GM19043 (cell line): ENCODE measurements at regions not wholly inside any gene's neighbourhood (a gene's known extent, or its start where the extent isn't known, plus 50 kb on each side); places are given as distances from the start of the nearest gene placed in this dataset.
A peak's percentile ranks its signal among the peaks of the same experiment; 100 is the strongest.

Source experiments
- ATAC-seq: cut with Tn5 transposase; IDR thresholded peaks from one replicate; pipeline ENCODE4 v1.9.1; 2021; ENCODE audit warnings: low read depth; ENCODE audit not compliant: unreplicated experiment

GRCh38 chr21:17987382-17988101 lies 168.4 kb upstream of the C21orf91 start:
- no peak for ATAC-seq

- no peak for ATAC-seq
Observed at GRCh38 chr21:17981060-17981740, 162.0 kb upstream of the C21orf91 start.

GRCh38 chr21:17979763-17980162 lies 160.6 kb upstream of the C21orf91 start:
- ATAC-seq, result no peak

- ATAC-seq, result no peak
Observed at GRCh38 chr21:17978895-17979294, 159.7 kb upstream of the C21orf91 start.

- no peak for ATAC-seq
Observed at GRCh38 chr21:17976691-17977090, 157.5 kb upstream of the C21orf91 start.

- ATAC-seq, result no peak
Observed at GRCh38 chr21:17976139-17976538, 157.0 kb upstream of the C21orf91 start.

- no peak for ATAC-seq
Observed at GRCh38 chr21:17967319-17967718, 148.2 kb upstream of the C21orf91 start.

GRCh38 chr21:17964716-17965115 lies 145.6 kb upstream of the C21orf91 start:
- no peak for ATAC-seq

GRCh38 chr21:17964199-17964598 lies 145.0 kb upstream of the C21orf91 start:
- no peak for ATAC-seq

GRCh38 chr21:17950591-17950990 lies 131.4 kb upstream of the C21orf91 start:
- ATAC-seq, result no peak

GRCh38 chr21:17949421-17949820 lies 130.3 kb upstream of the C21orf91 start:
- no peak for ATAC-seq

- no peak for ATAC-seq
Observed at GRCh38 chr21:17947531-17947930, 128.4 kb upstream of the C21orf91 start.

GRCh38 chr21:17931080-17931479 lies 111.9 kb upstream of the C21orf91 start:
- no peak for ATAC-seq

- ATAC-seq, result no peak
Observed at GRCh38 chr21:17930093-17930492, 110.9 kb upstream of the C21orf91 start.

- ATAC-seq, result no peak
Observed at GRCh38 chr21:17929510-17929909, 110.4 kb upstream of the C21orf91 start.

- no peak for ATAC-seq
Observed at GRCh38 chr21:17925899-17926298, 106.7 kb upstream of the C21orf91 start.

GRCh38 chr21:17925000-17925610 lies 105.9 kb upstream of the C21orf91 start:
- peak; percentile 95 for ATAC-seq

GRCh38 chr21:17921579-17922530 lies 102.7 kb upstream of the C21orf91 start:
- ATAC-seq, result no peak

- no peak for ATAC-seq
Observed at GRCh38 chr21:17915976-17916375, 96.8 kb upstream of the C21orf91 start.

GRCh38 chr21:17911628-17912027 lies 92.5 kb upstream of the C21orf91 start:
- no peak for ATAC-seq
